ENCODE measurements at regions not wholly inside any gene's neighbourhood (a gene's known extent, or its start where the extent isn't known, plus 50 kb on each side); places are given as distances from the start of the nearest gene placed in this dataset.

GRCh38 chr3:72001758-72002157 is 216.8 kb upstream of the PROK2 start:
- Histone ChIP-seq H3K9ac (ENCODE audit: insufficient read depth in 1 of 2, low read length in 2 of 2) (no peak overlapping the region), H3K4me3 (no peak overlapping the region), H3K27ac (ENCODE audit: low read depth in 1 of 2, low read length in 1 of 2) (no peak overlapping the region), H3K36me3 (ENCODE audit: control insufficient read depth in 4 of 4, insufficient read depth in 4 of 4, low read length in 4 of 4) (no peaks in the 10 kb centered on the region), H3K4me1 (ENCODE audit: control insufficient read depth in 5 of 5, insufficient read depth in 5 of 5, low read length in 5 of 5) (no peaks in the 10 kb centered on the region), H3K27me3 (ENCODE audit: control insufficient read depth in 3 of 3, insufficient read depth in 3 of 3, low read length in 2 of 3) (peaks cover 0 to 10% (median 0%) of the 10 kb centered on the region in 3 donors), H3K9me3 (ENCODE audit: control insufficient read depth in 4 of 4, insufficient read depth in 3 of 4, low read length in 3 of 4) (no peaks in the 10 kb centered on the region)
- no peak for TF ChIP-seq CTCF (IDR thresholded peaks at IDR 0.05; ENCODE audit: control extremely low read depth, extremely low read depth)
- 62 to 79% methylated on average over 3 of the region's 3 CpGs for WGBS, 2 donors
- DNase-seq (no peak), ATAC-seq (ENCODE audit: insufficient read depth, low FRiP score) (no peak)

- peaks cover 0 to 15% (median 0%) of the 10 kb centered on the region in 3 donors for H3K27me3 ChIP-seq (ENCODE audit: control insufficient read depth in 3 of 3, insufficient read depth in 3 of 3, low read length in 2 of 3)
- H3K9me3 ChIP-seq (ENCODE audit: control insufficient read depth in 4 of 4, insufficient read depth in 3 of 4, low read length in 3 of 4), result no peaks in the 10 kb centered on the region
- H3K4me3 ChIP-seq, result no peak overlapping the region
- no peak overlapping the region for H3K9ac ChIP-seq (ENCODE audit: insufficient read depth in 1 of 2, low read length in 2 of 2)
- WGBS, 2 donors, result 91 to 98% methylated on average over 3 of the region's 3 CpGs
- peaks cover 0 to 1% (median 0%) of the 10 kb centered on the region in 5 donors for H3K4me1 ChIP-seq (ENCODE audit: control insufficient read depth in 5 of 5, insufficient read depth in 5 of 5, low read length in 5 of 5)
- no peak overlapping the region for H3K27ac ChIP-seq (ENCODE audit: low read depth in 1 of 2, low read length in 1 of 2)
- DNase-seq, result no peak
- no peak for TF ChIP-seq CTCF (IDR thresholded peaks at IDR 0.05; ENCODE audit: control extremely low read depth, extremely low read depth)
- ATAC-seq (ENCODE audit: insufficient read depth, low FRiP score), result no peak
- no peaks in the 10 kb centered on the region for H3K36me3 ChIP-seq (ENCODE audit: control insufficient read depth in 4 of 4, insufficient read depth in 4 of 4, low read length in 4 of 4)
Observed at GRCh38 chr3:71998995-71999673, 214.2 kb upstream of the PROK2 start.

GRCh38 chr3:71997066-71997653 is 212.2 kb upstream of the PROK2 start:
- ATAC-seq (ENCODE audit: insufficient read depth, low FRiP score) (no peak), DNase-seq (no peak)
- no peak for TF ChIP-seq CTCF (IDR thresholded peaks at IDR 0.05; ENCODE audit: control extremely low read depth, extremely low read depth)
- no peak overlapping the region for H3K27ac ChIP-seq (ENCODE audit: low read depth in 1 of 2, low read length in 1 of 2)
- no peaks in the 10 kb centered on the region for H3K9me3 ChIP-seq (ENCODE audit: control insufficient read depth in 4 of 4, insufficient read depth in 3 of 4, low read length in 3 of 4)
- peaks cover 0 to 1% (median 0%) of the 10 kb centered on the region in 5 donors for H3K4me1 ChIP-seq (ENCODE audit: control insufficient read depth in 5 of 5, insufficient read depth in 5 of 5, low read length in 5 of 5)
- no peaks in the 10 kb centered on the region for H3K36me3 ChIP-seq (ENCODE audit: control insufficient read depth in 4 of 4, insufficient read depth in 4 of 4, low read length in 4 of 4)
- no peak overlapping the region for H3K9ac ChIP-seq (ENCODE audit: insufficient read depth in 1 of 2, low read length in 2 of 2)
- WGBS, 2 donors, result 73 to 83% methylated on average over 4 of the region's 4 CpGs
- H3K27me3 ChIP-seq (ENCODE audit: control insufficient read depth in 3 of 3, insufficient read depth in 3 of 3, low read length in 2 of 3), result peaks cover 0 to 13% (median 0%) of the 10 kb centered on the region in 3 donors
- H3K4me3 ChIP-seq, result no peak overlapping the region
